Pancreas (tissue), 10 donors: ENCODE measurements at regions not wholly inside any gene's neighbourhood (a gene's known extent, or its start where the extent isn't known, plus 50 kb on each side); places are given as distances from the start of the nearest gene placed in this dataset.

Experiments used
- ATAC-seq, 4 donors: fragments of 200-7000 bp; cut with Tn5 transposase; one replicate each; pipeline versions ENCODE4 v1.8.0 to v1.9.1; 2020; ENCODE audit warnings: mild to moderate bottlenecking in 4 of 4, moderate library complexity in 4 of 4
- DNase-seq, 6 donors: peaks; one replicate each; pipeline ENCODE4 v3.0.0-alpha.2; 2020
- FAIRE-seq: peaks from 2 replicates; lab custom pipeline; 2012; peaks lifted over from hg19 to GRCh38; lab: Jason Lieb, UNC
- H3K27ac ChIP-seq, 4 donors: fragments of 200-600 bp; sonication (generic); 1 replicate in 3 of 4; 2 replicates in 1 of 4; pipeline versions ENCODE4 v1.5.0 to v1.8.0; 2020
- H3K27me3 ChIP-seq, 4 donors: fragments of 200-600 bp; one replicate each; pipeline ENCODE4 v1.8.0; 2021
- H3K36me3 ChIP-seq, 3 donors: fragments of 200-600 bp; sonication (generic) in 1 of 3; one replicate each; pipeline versions ENCODE4 v1.5.0 to v1.8.0; 2020 to 2021
- H3K4me1 ChIP-seq, 3 donors: fragments of 200-600 bp; one replicate each; pipeline ENCODE4 v1.8.0; 2021
- H3K4me3 ChIP-seq, 4 donors: fragments of 200-600 bp; sonication (generic) in 2 of 4; one replicate each; pipeline versions ENCODE4 v1.5.0 to v1.8.0; 2020 to 2021
- H3K9me3 ChIP-seq, 4 donors: fragments of 200-600 bp; one replicate each; pipeline ENCODE4 v1.8.0; 2021
- WGBS, 2 donors: extraction: QIAGEN DNeasy Blood & Tissue Kit; methylation state at CpG; one replicate each; pipeline ENCODE4 v1.1.7; 2013; 5-methylcytosine and 5-hydroxymethylcytosine counted together
- intact Hi-C, 3 donors: fragments of 100-400 bp; cut with DNase I; formaldehyde crosslinking; loops; one replicate each; pipeline versions ENCODE4 v1.11.1 to v1.14.2; 2022
- TF ChIP-seq, protein P1 (sequence below), 4 donors: fragments of 200-600 bp; sonication (generic) in 3 of 4; IDR thresholded peaks; one replicate each; pipeline versions ENCODE4 v1.5.0 to v1.8.0; 2021; ENCODE audit warnings: antibody characterized with exemption in 4 of 4
- donor health status: healthy with polysubstance abuse.
- donor health status: DM: no; HTN: no; CAD: no; lungs with moderate emphysema.
- donor health status: DM: no; HTN: no; CAD: no.
- donor health status: control.
- donor health status: control.
- donor health status: Bipolar disorder and iron deficiency.
- donor health status: DM: yes; HTN: yes; CAD: no.
- donor health status: DM: no; HTN: no; CAD: no.
- donor health status: DM: no; HTN: no; CAD: no.
- donor health status: DM: yes; HTN: yes; CAD: no.

DNA sequence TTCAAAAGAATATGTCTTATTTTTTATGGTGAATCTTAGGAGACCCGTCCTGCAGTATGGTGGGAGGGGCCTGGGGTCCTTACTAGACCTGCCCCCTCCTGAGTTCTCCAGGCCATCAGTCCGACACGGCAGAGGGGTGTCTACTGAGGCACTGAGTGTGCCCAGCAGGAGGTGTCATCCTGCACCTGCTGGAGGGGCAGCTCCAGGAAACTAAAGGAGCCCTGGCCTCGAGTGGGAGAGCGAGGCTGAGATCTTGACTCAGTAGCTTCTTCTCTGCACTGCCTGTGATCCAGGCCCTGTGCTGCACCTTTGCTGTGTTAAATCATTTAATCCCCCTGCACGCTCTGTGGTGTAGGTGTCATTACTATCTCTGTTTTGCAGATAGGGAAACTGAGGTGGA lies 587.7 kb downstream of the PTPRU start:
- TF ChIP-seq, protein P1, sequence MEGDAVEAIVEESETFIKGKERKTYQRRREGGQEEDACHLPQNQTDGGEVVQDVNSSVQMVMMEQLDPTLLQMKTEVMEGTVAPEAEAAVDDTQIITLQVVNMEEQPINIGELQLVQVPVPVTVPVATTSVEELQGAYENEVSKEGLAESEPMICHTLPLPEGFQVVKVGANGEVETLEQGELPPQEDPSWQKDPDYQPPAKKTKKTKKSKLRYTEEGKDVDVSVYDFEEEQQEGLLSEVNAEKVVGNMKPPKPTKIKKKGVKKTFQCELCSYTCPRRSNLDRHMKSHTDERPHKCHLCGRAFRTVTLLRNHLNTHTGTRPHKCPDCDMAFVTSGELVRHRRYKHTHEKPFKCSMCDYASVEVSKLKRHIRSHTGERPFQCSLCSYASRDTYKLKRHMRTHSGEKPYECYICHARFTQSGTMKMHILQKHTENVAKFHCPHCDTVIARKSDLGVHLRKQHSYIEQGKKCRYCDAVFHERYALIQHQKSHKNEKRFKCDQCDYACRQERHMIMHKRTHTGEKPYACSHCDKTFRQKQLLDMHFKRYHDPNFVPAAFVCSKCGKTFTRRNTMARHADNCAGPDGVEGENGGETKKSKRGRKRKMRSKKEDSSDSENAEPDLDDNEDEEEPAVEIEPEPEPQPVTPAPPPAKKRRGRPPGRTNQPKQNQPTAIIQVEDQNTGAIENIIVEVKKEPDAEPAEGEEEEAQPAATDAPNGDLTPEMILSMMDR (IDR thresholded peaks at IDR 0.05): no peak
- 46 to 53% methylated on average over 6 of the region's 6 CpGs for WGBS, 2 donors
- Histone ChIP-seq H3K27me3 (peaks cover 0 to 10% (median 0%) of the 10 kb centered on the region in 4 donors), H3K4me1 (no peaks in the 10 kb centered on the region), H3K36me3 (no peaks in the 10 kb centered on the region), H3K9me3 (no peaks in the 10 kb centered on the region), H3K27ac (no peak overlapping the region), H3K4me3 (no peak overlapping the region)
- FAIRE-seq: no peak
- intact Hi-C loops: no loop called here
- ATAC-seq: no peak
- no peak for DNase-seq

DNA sequence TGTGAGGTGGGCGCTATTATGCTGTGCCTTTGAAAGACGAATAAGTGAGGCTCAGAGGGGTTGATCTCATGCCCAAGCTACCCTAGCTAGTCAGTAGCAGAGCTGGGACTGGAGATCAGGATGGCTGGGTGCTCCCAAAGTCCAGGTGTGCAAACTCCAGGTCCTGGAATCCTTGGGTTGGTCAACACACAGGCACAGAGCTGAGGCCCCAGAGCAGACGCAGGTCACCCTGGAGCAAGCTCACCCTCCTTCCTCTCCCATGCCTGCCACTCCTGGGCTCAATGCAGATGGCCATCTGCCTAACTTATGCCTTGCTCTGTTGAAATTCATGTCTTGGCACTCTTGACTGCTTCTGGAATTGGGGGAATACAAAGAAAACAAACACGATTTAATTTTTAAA lies 587.2 kb downstream of the PTPRU start:
- Histone ChIP-seq H3K4me1 (no peaks in the 10 kb centered on the region), H3K27me3 (peaks cover 0 to 6% (median 0%) of the 10 kb centered on the region in 4 donors), H3K27ac (no peak overlapping the region), H3K36me3 (no peaks in the 10 kb centered on the region), H3K9me3 (no peaks in the 10 kb centered on the region), H3K4me3 (no peak overlapping the region)
- DNase-seq (no peak), ATAC-seq (no peak), FAIRE-seq (no peak)
- TF ChIP-seq, protein P1 (IDR thresholded peaks at IDR 0.05): no peak
- WGBS, 2 donors: 72% methylated on average over 4 of the region's 4 CpGs
- intact Hi-C loops: no loop called here

DNA sequence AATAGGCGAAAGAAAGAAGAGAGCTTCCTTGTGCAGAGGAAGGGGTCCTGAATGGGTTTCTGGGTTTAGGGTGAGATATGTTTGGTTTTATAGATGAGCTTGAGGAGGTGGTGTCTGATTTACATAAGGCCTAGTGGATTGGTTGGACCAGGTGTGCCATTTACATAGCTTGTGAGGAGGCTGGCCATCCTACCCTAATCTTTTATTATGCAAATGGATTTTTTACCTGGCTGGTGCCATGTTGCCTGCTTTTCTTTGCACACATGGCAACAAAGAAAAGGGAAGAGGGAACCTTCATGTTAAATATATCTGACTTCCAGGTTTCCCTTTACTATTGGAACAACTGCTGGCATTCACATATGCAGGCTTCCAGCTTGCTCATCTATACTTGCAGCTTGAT lies 585.3 kb downstream of the PTPRU start:
- DNase-seq (no peak), ATAC-seq (no peak), FAIRE-seq (no peak)
- TF ChIP-seq, protein P1 (IDR thresholded peaks at IDR 0.05): no peak
- no peaks in the 10 kb centered on the region for H3K36me3 ChIP-seq
- H3K4me1 ChIP-seq: no peaks in the 10 kb centered on the region
- no peak overlapping the region for H3K27ac ChIP-seq
- H3K4me3 ChIP-seq: no peak overlapping the region
- H3K9me3 ChIP-seq: no peaks in the 10 kb centered on the region
- H3K27me3 ChIP-seq: no peaks in the 10 kb centered on the region
- intact Hi-C loops: no loop called here
- 92% methylated on average over 1 of the region's 1 CpG for WGBS, 2 donors

DNA sequence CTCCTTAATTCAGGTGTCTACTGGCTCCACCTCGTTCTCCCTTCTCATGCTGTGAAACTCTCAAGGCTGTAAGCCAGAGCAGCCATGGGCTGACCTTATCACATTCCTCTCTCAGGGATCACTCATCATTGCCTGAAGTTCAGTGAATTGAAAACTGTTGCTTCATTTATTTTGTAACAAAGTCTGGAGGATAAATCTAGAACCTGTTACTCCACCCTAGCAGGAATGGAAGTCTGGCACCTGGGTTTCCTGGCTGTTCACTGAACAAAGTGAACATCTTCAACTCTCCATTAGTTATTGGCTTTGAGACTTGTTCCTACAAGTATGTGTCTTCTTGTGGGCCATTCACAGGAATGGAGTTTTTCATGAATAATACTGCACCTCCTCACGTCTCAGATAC lies 584.1 kb downstream of the PTPRU start:
- intact Hi-C loops: no loop called here
- no peaks in the 10 kb centered on the region for H3K9me3 ChIP-seq
- FAIRE-seq: no peak
- no peaks in the 10 kb centered on the region for H3K36me3 ChIP-seq
- H3K4me1 ChIP-seq: no peaks in the 10 kb centered on the region
- no peak overlapping the region for H3K27ac ChIP-seq
- H3K27me3 ChIP-seq: no peaks in the 10 kb centered on the region
- DNase-seq: no peak
- H3K4me3 ChIP-seq: no peak overlapping the region
- WGBS, 2 donors: 34 to 43% methylated on average over 2 of the region's 2 CpGs
- TF ChIP-seq, protein P1 (IDR thresholded peaks at IDR 0.05): no peak
- no peak for ATAC-seq

DNA sequence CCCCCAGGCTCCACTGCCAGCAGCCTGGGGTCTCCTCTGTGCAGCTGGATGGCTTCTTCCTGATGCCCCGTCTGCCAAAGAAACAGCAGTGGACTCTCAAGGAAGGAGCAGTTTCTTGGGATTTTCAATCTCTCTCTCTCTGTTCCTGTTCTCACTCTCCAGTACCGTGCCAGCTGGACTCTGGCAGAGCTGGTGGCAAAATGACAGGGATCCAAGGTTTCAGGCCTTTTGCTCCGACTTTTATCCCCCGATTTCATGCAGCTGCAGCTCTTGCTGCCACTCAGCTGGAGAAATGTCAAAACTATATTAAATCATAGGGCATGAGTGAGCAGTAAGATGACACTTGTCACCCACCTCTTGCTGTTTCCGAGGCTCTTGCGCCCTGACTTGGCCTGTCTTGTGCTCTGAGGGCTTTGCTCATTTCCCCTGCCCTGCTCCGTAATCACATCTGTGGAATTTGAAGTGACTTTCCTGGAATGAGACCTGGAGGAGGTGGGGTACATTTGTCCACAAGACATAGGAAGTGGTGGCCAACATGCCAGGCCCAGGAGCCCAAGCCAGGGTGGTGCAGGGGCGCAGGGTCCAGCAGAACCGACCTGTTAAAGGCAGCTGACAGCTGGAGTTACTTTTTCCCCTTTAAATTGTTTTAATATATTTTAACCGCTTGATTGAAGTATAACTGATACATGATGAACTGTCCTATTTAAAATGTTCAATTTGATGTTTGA lies 576.2 kb downstream of the PTPRU start:
- no peaks in the 10 kb centered on the region for H3K36me3 ChIP-seq
- ATAC-seq (no peak), FAIRE-seq (no peak), DNase-seq (no peak)
- no peak overlapping the region for H3K27ac ChIP-seq
- no peaks in the 10 kb centered on the region for H3K9me3 ChIP-seq
- no peak overlapping the region for H3K4me3 ChIP-seq
- TF ChIP-seq, protein P1 (IDR thresholded peaks at IDR 0.05): no peak
- 46 to 54% methylated on average over 10 of the region's 10 CpGs for WGBS, 2 donors
- H3K27me3 ChIP-seq: no peaks in the 10 kb centered on the region
- intact Hi-C loops: no loop called here
- H3K4me1 ChIP-seq: no peaks in the 10 kb centered on the region
